ENCODE measurements at regions not wholly inside any gene's neighbourhood (a gene's known extent, or its start where the extent isn't known, plus 50 kb on each side); places are given as distances from the start of the nearest gene placed in this dataset.

DNA sequence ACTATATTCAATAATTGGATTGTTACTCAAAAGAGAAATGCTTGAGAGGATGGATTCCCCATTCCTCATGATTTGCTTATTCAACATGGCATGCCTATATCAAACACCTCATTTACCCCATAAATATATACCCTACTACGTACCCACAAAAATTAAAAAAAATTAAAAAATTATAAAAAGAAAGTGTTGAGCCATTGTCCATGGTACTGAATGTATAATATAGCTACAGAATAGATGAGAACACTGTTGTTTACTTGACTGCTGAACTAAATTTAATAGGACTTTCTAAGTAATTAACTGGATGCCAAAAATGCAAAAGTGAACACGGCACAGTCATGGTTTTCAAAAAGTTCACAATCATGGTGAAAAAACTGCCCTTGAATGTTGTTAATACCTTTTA is 725.8 kb downstream of the KCTD16 start:
- Mint-ChIP-seq H3K9me3 (peaks cover 18% of the 10 kb centered on the region), H3K4me1 (ENCODE audit: low read depth in 2 of 2) (no peaks in the 10 kb centered on the region), H3K27me3 (no peaks in the 10 kb centered on the region), H3K4me3 (no peak overlapping the region), H3K27ac (no peak overlapping the region), H3K36me3 (no peaks in the 10 kb centered on the region)
- ATAC-seq (no peak), DNase-seq (ENCODE audit: low spot score) (no peak)

DNA sequence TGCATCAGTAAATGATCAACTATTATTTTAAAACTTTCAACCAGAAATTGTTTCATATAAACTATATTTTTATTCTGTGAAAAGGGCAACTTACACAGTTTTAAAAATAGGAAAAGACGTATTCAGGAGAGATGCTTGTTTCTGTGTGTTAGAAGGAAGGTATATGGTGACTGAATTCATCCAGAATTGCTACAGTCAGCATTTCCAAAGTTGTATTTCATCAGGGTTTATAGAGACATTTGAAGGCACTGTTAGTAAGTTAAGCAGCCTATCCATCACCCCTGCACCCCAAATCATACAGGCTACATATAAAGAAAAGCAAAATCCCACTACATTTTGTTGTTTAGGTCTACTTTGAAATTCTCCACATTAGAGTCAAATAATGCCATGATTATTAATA is 716.0 kb downstream of the KCTD16 start:
- Mint-ChIP-seq H3K27ac (no peak overlapping the region), H3K4me3 (no peak overlapping the region), H3K27me3 (no peaks in the 10 kb centered on the region), H3K9me3 (peaks cover 7% of the 10 kb centered on the region), H3K4me1 (ENCODE audit: low read depth in 2 of 2) (no peaks in the 10 kb centered on the region), H3K36me3 (peaks cover 10% of the 10 kb centered on the region)
- DNase-seq (ENCODE audit: low spot score): no peak
- no peak for ATAC-seq

DNA sequence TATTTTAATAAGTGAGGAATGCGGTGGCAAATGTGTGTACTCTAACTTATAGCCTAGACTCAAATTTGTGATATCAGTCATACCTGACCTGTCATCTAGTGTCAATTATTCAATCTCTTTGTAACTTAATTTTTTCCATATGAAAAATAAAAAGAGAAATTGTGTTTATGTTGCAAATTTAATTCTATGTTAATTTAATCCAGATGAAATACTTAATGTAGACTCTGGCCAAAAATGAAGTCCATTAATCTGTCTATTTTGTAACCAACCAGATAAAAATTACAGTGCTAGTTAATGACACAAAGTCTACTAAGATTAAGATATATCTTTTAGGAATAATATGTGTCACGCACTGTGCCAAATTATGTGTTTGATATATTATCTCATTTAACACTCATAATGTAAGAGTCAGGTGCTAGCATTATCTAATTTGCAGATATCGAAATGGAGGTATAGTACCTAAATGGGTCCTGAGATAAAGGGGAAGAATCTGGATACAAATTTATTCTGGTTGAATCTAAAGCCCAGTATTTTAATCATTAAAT is 712.1 kb downstream of the KCTD16 start:
- DNase-seq (ENCODE audit: low spot score) (no peak), ATAC-seq (no peak)
- Mint-ChIP-seq H3K27me3 (no peaks in the 10 kb centered on the region), H3K27ac (no peak overlapping the region), H3K4me1 (ENCODE audit: low read depth in 2 of 2) (no peaks in the 10 kb centered on the region), H3K4me3 (no peak overlapping the region), H3K9me3 (peaks cover 5% of the 10 kb centered on the region), H3K36me3 (peaks cover 2% of the 10 kb centered on the region)

DNA sequence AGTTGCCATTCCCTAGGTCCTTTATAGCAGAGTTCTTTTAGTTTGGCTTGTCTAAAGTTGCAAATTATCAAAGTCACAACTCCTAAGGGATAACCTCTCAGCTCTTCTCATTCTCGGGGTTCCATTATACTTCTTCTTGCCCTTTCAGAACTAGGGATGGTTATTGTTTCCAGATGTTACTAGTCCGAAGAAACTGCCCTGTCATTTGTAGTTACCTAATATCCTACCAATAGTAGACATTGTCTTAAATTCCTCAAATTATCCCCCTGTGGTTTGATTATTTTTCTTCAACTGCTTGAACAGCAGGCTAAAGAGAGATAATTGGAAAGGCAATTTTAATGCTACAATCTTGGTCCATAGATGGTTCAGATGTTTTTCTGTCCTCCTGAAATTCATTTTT is 709.8 kb downstream of the KCTD16 start:
- DNase-seq (ENCODE audit: low spot score) (no peak), ATAC-seq (no peak)
- no peak overlapping the region for H3K27ac Mint-ChIP-seq
- H3K9me3 Mint-ChIP-seq: peaks cover 6% of the 10 kb centered on the region
- no peaks in the 10 kb centered on the region for H3K4me1 Mint-ChIP-seq (ENCODE audit: low read depth in 2 of 2)
- H3K27me3 Mint-ChIP-seq: no peaks in the 10 kb centered on the region
- no peak overlapping the region for H3K4me3 Mint-ChIP-seq
- H3K36me3 Mint-ChIP-seq: no peaks in the 10 kb centered on the region

DNA sequence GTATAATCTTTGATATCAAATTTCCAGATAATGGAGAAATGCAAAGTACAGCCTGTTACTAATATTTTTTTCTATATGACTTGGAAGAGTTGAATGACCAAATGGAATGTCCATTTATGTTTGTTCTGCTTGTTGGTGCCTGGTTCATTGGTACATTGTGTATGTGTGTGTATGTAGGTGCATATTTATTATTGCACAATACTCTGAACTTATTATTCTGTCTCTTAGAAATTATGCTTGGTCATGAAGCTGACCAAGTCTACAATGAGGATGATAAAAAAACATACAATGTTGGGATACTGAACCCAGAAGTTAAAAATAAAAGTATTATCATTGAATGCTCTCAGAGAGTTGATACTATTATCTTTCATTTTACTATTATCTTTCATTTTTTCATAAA is 706.3 kb downstream of the KCTD16 start:
- no peaks in the 10 kb centered on the region for H3K36me3 Mint-ChIP-seq
- H3K27me3 Mint-ChIP-seq: no peaks in the 10 kb centered on the region
- H3K9me3 Mint-ChIP-seq: peaks cover 11% of the 10 kb centered on the region
- DNase-seq (ENCODE audit: low spot score) (no peak), ATAC-seq (no peak)
- no peaks in the 10 kb centered on the region for H3K4me1 Mint-ChIP-seq (ENCODE audit: low read depth in 2 of 2)
- H3K27ac Mint-ChIP-seq: no peak overlapping the region
- H3K4me3 Mint-ChIP-seq: no peak overlapping the region

DNA sequence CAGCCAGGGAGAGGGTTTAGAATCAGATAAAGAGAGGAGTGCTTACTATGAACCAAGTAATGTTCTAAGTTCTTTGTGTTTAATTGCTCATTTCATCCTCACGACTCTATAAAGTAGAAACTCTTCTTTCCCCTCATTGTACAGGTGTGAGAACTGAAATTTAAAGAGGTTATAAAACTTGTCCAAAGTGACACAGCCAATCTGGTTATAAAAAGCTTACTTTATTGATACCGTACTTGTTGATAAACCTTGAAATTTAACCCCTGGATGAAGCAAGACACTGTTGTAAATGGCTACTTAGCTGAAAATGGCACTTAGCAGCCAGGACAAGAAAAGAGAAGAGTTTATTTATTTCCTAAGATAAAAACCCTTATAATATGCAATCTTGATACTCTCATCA is 702.4 kb downstream of the KCTD16 start:
- peaks cover 18% of the 10 kb centered on the region for H3K9me3 Mint-ChIP-seq
- no peaks in the 10 kb centered on the region for H3K27me3 Mint-ChIP-seq
- ATAC-seq (no peak), DNase-seq (ENCODE audit: low spot score) (no peak)
- no peak overlapping the region for H3K4me3 Mint-ChIP-seq
- H3K36me3 Mint-ChIP-seq: peaks cover 4% of the 10 kb centered on the region
- H3K27ac Mint-ChIP-seq: no peak overlapping the region
- no peaks in the 10 kb centered on the region for H3K4me1 Mint-ChIP-seq (ENCODE audit: low read depth in 2 of 2)

DNA sequence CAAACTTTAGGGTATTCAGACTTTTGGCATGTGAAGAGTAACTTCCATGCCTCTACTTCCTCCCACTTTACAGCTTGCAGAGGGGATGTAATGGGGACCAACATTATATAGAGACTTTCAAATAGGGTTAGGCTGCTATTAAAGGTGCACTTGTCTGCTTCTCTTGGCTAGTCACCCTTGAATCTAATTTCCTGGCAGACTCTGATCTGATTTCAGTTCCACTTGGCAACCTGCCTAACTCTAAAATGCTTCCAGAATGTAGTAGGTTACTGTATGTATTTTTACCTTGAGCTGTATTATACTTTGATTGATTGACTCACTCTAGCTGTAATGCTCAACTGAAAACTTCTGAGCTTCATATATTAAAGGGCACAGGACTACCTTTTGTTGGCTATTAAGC is 693.4 kb downstream of the KCTD16 start:
- Mint-ChIP-seq H3K27ac (no peak overlapping the region), H3K36me3 (peaks cover 4% of the 10 kb centered on the region), H3K9me3 (peaks cover 28% of the 10 kb centered on the region), H3K4me1 (ENCODE audit: low read depth in 2 of 2) (no peaks in the 10 kb centered on the region), H3K4me3 (no peak overlapping the region), H3K27me3 (no peaks in the 10 kb centered on the region)
- no peak for ATAC-seq
- DNase-seq (ENCODE audit: low spot score): no peak

DNA sequence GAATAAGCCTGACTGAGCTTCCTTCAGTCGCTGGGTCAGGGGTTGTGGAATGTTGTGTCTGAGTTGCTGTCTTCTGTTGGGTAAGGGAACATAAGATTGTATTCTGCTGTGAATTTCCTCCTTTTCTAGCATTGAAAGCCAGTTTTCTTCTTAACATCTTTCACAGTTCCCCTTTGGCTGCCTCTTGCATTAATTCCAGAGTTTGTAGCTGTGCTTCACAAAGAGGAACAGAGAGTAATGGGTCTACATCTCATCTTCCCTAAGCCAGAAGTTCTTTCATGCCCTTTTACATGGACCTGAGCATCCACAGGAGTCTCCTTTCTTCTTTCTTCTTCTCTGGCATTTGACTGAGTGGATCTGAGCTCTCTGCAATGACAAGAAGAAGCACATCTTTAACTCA is 686.8 kb downstream of the KCTD16 start:
- no peaks in the 10 kb centered on the region for H3K27me3 Mint-ChIP-seq
- H3K9me3 Mint-ChIP-seq: peaks cover 18% of the 10 kb centered on the region
- ATAC-seq: no peak
- DNase-seq (ENCODE audit: low spot score): no peak
- H3K27ac Mint-ChIP-seq: no peak overlapping the region
- no peak overlapping the region for H3K4me3 Mint-ChIP-seq
- H3K36me3 Mint-ChIP-seq: no peaks in the 10 kb centered on the region
- no peaks in the 10 kb centered on the region for H3K4me1 Mint-ChIP-seq (ENCODE audit: low read depth in 2 of 2)

DNA sequence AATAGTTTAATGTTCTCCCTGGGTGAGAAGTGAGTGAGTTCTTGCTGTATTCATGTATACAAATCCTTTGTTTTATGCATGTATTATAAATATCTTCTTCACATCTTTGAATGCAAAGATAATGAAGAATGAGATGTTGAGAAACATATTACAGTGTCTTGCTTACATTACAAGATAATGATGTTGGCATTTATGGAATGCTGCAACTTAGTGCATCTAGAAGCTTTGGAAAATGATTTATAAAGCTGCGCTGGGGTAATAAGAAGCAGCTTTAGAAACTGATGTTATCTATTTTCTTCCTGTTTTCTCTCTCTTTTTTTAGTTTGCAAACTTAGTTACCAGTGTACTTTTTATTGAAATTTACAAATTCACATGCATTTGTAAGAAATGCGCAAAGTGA is 673.4 kb downstream of the KCTD16 start:
- H3K27me3 Mint-ChIP-seq: no peaks in the 10 kb centered on the region
- no peak overlapping the region for H3K4me3 Mint-ChIP-seq
- H3K36me3 Mint-ChIP-seq: no peaks in the 10 kb centered on the region
- peaks cover 20% of the 10 kb centered on the region for H3K9me3 Mint-ChIP-seq
- ATAC-seq (no peak), DNase-seq (ENCODE audit: low spot score) (no peak)
- no peaks in the 10 kb centered on the region for H3K4me1 Mint-ChIP-seq (ENCODE audit: low read depth in 2 of 2)
- H3K27ac Mint-ChIP-seq: no peak overlapping the region

DNA sequence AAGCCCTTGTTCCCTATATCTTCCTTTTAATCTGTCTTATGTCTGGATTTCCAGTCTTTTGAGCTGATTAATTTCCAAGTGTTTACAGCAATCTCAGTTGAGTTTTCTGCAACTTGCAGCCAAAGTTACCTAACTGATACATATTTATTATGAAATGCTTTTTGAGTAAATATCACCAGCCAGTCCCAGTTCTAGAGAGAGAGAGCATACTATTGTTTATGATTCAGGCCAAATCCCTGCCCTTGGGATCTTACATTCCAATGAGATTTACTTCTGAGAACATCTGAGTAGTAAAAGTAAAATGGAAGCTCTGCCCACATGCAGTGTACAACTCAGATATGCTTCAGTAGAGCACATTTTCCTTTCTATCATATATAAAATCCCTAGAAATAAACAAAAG is 661.7 kb downstream of the KCTD16 start:
- H3K27me3 Mint-ChIP-seq: no peaks in the 10 kb centered on the region
- peaks cover 20% of the 10 kb centered on the region for H3K9me3 Mint-ChIP-seq
- no peak overlapping the region for H3K4me3 Mint-ChIP-seq
- no peak overlapping the region for H3K27ac Mint-ChIP-seq
- ATAC-seq (no peak), DNase-seq (ENCODE audit: low spot score) (no peak)
- H3K36me3 Mint-ChIP-seq: no peaks in the 10 kb centered on the region
- no peaks in the 10 kb centered on the region for H3K4me1 Mint-ChIP-seq (ENCODE audit: low read depth in 2 of 2)

DNA sequence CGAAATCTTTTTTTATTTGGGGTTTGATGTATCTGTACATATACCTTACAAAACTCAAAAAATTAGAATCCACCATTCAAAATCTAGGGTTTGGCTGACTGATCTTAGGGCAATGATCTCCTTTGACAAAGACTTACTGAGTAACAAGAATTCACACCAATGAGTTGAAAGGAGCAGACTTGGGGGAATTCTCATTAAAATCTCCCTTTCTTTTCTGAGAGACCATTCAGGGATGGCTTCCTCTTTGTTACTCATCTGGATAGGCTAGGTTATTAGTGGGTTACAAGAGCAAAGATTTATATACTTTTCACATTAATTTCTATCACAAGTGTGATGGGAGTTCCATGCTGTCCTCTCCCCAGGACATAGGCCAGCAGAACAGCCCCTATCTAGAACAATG is 661.0 kb downstream of the KCTD16 start:
- H3K36me3 Mint-ChIP-seq: no peaks in the 10 kb centered on the region
- H3K9me3 Mint-ChIP-seq: peaks cover 20% of the 10 kb centered on the region
- no peak overlapping the region for H3K27ac Mint-ChIP-seq
- H3K4me3 Mint-ChIP-seq: no peak overlapping the region
- no peak for ATAC-seq
- no peaks in the 10 kb centered on the region for H3K4me1 Mint-ChIP-seq (ENCODE audit: low read depth in 2 of 2)
- no peak for DNase-seq (ENCODE audit: low spot score)
- no peaks in the 10 kb centered on the region for H3K27me3 Mint-ChIP-seq

DNA sequence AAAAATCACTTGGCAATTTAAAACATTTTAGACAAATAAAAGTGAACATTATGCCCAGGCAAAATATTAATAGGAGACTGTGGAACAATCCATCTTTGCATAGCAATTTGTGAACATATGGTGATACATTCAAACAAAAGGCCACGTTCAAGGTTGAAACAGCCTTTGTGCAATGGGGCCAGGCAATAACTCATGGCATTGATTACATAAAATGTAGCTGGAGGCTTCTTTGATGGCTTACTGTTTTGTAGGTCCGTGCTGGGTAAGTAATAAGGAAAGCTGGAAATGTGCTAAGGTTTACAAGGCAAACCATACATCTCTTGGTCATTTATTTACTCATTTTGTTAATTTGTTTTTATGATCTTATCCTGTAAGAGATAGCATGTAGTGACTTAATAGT is 651.8 kb downstream of the KCTD16 start:
- DNase-seq (ENCODE audit: low spot score): no peak
- H3K4me1 Mint-ChIP-seq (ENCODE audit: low read depth in 2 of 2): no peaks in the 10 kb centered on the region
- H3K9me3 Mint-ChIP-seq: peaks cover 8% of the 10 kb centered on the region
- H3K4me3 Mint-ChIP-seq: no peak overlapping the region
- H3K36me3 Mint-ChIP-seq: no peaks in the 10 kb centered on the region
- no peak for ATAC-seq
- no peak overlapping the region for H3K27ac Mint-ChIP-seq
- no peaks in the 10 kb centered on the region for H3K27me3 Mint-ChIP-seq

DNA sequence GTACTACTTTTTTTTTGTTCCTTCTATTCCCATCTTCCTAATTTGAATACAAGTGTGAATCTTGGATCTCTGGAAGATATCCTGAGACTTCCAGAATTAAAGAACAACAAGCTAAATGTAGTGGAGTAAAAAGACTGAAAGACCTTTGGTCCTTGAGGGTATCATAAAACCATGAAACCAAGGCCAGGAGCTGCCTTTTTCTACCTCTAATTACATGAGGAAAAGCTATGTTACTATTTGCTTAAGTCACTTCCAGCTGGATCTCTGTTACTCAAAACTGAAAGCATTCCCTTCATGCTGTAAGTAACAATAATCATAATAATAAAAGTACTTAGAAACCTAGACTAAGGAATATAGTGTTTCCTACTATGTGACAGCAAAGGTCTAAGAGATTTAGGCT is 649.6 kb downstream of the KCTD16 start:
- Mint-ChIP-seq H3K4me3 (no peak overlapping the region), H3K36me3 (no peaks in the 10 kb centered on the region), H3K27ac (no peak overlapping the region), H3K9me3 (peaks cover 11% of the 10 kb centered on the region), H3K27me3 (no peaks in the 10 kb centered on the region), H3K4me1 (ENCODE audit: low read depth in 2 of 2) (no peaks in the 10 kb centered on the region)
- DNase-seq (ENCODE audit: low spot score): no peak
- no peak for ATAC-seq

DNA sequence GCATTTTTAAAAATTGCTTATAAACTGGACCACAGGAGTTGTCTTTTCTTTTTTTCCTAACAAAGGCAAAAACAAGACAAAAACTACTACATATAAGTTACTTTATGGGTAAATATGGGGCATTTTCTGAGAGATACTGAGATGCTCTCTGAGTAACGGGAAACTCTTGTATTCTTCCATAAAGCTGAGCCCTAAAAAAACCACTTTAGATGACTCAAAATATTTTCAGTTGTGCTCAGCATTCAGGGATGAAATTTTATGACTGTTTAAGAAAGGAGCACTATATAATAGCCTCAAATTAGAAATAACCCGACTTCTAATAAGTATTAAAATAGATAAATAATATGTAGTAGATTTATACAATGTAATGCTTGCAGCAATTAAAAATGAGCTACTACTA is 644.5 kb downstream of the KCTD16 start:
- H3K4me3 Mint-ChIP-seq: no peak overlapping the region
- no peaks in the 10 kb centered on the region for H3K27me3 Mint-ChIP-seq
- H3K4me1 Mint-ChIP-seq (ENCODE audit: low read depth in 2 of 2): no peaks in the 10 kb centered on the region
- H3K36me3 Mint-ChIP-seq: no peaks in the 10 kb centered on the region
- DNase-seq (ENCODE audit: low spot score): no peak
- H3K9me3 Mint-ChIP-seq: peaks cover 8% of the 10 kb centered on the region
- no peak overlapping the region for H3K27ac Mint-ChIP-seq
- no peak for ATAC-seq

DNA sequence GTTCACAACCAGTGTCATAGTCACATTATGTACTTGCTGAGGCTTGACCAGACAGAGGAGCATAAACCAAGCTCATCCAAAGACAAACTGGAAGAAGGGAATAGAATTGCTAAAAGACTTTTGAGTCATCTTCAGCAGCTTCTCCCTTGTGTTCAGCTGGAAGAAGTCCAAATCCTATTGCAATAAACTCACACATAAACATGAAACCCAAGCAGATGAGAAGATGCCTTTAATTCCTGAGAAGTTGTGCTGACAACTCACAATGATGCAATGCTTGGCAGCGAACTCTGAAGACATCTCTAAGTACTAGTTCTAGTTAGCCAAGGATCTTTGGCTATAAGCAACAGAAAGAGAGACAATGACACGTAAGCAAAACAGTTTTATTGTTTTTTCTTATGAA is 642.1 kb downstream of the KCTD16 start:
- DNase-seq (ENCODE audit: low spot score) (no peak), ATAC-seq (no peak)
- no peak overlapping the region for H3K4me3 Mint-ChIP-seq
- H3K36me3 Mint-ChIP-seq: no peaks in the 10 kb centered on the region
- no peaks in the 10 kb centered on the region for H3K27me3 Mint-ChIP-seq
- no peaks in the 10 kb centered on the region for H3K4me1 Mint-ChIP-seq (ENCODE audit: low read depth in 2 of 2)
- no peak overlapping the region for H3K27ac Mint-ChIP-seq
- peaks cover 10% of the 10 kb centered on the region for H3K9me3 Mint-ChIP-seq
